ENCODE measurements at regions not wholly inside any gene's neighbourhood (a gene's known extent, or its start where the extent isn't known, plus 50 kb on each side); places are given as distances from the start of the nearest gene placed in this dataset.
A peak's percentile ranks its signal among the peaks of the same experiment; 100 is the strongest.
"Not testable (repeated sequence)": the region's sequence is repeated elsewhere in the genome, so short reads cannot be mapped to it uniquely, and the experiment has no call there.

DNA sequence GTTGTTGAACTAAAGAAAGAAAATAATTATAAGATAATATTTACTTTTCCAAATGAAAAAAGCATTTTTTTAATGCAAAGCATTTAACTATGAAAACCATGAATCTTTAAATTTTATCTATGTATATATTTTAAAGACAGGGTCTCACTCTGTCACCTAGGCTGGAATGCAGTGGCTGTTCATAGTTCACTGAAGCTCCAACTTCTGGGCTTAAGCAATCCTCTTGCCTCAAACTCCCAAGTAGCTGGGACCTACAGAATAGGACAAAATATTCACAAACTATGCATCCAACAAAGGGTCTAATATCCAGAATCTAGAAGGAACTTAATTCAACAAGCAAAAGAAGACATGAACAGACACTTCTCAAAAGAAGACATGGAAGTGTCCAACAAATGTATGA is 55.9 kb upstream of the ALB start:
- DNase-seq (ENCODE audit: low spot score), result no peak

DNA sequence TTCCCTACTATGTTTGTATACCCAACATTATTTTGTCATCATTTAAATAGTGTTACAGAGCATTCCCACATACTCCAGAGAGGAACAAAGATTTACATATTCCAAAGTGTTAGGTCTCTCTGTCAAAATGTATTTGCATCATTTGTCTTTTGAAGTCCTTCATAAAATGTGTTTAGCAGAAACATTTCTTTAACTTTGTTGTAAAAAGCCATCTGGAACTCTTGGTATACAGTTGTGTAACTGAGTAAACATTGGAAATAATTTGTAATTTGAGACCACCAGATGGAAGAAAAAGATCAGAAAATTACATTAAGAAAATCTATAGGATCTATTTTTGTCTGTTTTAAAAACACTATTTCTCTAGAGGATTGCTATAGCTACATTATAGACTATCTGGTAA is 56.6 kb upstream of the ALB start:
- DNase-seq (ENCODE audit: low spot score), result no peak

- no peak for DNase-seq (ENCODE audit: low spot score)
Measured at GRCh38 chr4:73345399-73345975, 58.6 kb upstream of the ALB start.

- DNase-seq (ENCODE audit: low spot score), result no peak
Measured at GRCh38 chr4:73344106-73344505, 60.0 kb upstream of the ALB start.

DNA sequence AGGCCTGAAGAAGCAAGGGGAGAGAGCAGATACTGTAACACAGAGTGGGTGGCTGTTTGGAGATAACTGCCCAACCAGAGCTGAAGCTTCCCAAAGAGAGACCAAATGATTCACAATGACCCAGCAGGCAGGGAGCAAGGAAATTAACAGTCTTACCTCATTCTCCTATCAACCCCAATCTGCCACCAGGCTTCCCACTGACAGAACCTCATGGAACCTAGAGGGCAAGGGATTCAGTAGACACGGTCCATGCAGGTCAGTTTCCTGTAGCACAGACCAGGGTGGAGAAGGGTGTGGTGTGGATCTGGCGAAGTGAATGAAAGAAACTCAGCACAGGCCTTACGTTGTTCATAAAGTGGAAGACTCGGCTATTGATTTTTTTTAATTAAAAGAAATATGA is 60.7 kb upstream of the ALB start:
- DNase-seq (ENCODE audit: low spot score), result no peak

DNA sequence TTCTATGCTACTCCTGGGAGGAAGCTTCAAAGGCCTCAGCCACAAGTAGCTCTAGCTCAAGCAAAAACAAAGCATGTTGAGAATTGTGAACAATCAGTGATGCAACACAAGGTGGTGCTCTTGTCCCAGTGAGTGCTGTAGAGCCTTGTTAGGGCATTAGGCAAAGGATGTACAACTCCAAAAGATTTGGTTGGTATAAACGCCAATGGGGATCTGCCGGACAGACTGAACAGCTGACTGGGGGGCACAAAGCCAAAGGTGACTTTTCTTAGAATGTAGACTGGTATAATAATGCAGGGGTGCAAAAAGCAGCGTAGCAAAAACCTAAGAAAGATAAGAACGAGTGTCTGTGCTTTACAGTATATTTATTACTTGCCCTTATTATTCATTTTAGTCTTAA is 62.6 kb upstream of the ALB start:
- DNase-seq (ENCODE audit: low spot score), result peak; percentile 59

- DNase-seq (ENCODE audit: low spot score), result no peak
Measured at GRCh38 chr4:73340917-73341316, 63.2 kb upstream of the ALB start.

- no peak for DNase-seq (ENCODE audit: low spot score)
Measured at GRCh38 chr4:73335679-73336078, 68.4 kb upstream of the ALB start.

GRCh38 chr4:73332012-73332411 is 72.1 kb upstream of the ALB start:
- DNase-seq (ENCODE audit: low spot score), result not testable (repeated sequence)

DNA sequence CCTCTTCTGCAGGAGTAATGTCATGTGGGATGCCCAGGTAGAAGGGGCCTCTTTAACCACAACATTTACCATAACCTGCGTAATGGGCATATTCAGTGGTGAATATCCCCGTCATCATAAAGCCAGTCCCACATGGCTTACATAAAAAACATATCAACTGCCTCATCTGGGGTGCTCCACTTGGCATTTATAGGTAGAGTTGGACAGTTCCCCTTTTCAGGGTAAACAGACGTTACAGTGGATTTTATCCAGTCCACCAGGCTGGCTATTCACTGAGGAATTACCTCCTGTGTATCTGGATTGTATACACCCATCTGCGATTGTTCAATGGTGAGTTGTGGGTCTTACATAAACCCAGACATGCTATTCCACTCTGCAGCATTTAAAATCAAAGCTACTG is 70.7 kb upstream of the ANKRD17 start:
- DNase-seq (ENCODE audit: low spot score), result no peak

DNA sequence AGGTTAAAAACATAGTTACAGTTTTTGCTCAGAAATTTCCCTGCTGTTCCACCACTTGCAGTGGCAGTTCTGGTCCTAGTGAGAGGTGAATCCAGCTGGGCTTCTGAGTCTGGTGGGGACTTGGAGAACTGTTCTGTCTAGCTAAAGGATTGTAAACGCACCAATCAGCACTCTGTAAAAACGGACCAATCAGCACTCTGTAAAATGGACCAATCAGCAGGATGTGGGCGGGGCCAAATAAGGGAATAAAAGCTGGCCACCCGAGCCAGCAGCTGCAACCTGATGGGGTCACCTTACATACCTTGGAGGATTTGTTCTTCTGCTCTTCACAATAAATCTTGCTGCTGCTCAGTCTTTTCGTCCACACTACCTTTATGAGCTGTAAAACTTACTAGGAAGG is 67.2 kb upstream of the ANKRD17 start:
- not testable (repeated sequence) for DNase-seq (ENCODE audit: low spot score)

DNA sequence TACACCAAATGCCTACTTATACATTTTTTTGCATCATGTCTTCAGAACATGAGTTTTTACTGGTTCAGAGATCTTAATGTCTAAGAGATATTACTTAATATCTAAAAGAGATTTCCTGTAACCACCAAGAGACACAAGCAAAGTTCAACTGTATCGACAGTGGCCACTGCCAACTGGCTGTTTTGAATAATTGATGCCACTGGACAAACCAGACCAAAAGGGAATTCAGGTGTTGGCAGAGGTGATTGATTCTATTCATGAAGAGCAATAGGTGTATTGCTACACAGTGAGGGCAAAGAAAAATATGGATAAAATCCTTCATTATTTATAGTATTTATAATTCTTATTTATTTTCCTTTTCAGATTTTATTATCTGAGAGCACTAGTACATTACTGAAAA is 58.5 kb upstream of the ANKRD17 start:
- DNase-seq (ENCODE audit: low spot score), result no peak

- peak; percentile 22 for DNase-seq (ENCODE audit: low spot score)
Measured at GRCh38 chr4:73315091-73315490, 56.5 kb upstream of the ANKRD17 start.

DNA sequence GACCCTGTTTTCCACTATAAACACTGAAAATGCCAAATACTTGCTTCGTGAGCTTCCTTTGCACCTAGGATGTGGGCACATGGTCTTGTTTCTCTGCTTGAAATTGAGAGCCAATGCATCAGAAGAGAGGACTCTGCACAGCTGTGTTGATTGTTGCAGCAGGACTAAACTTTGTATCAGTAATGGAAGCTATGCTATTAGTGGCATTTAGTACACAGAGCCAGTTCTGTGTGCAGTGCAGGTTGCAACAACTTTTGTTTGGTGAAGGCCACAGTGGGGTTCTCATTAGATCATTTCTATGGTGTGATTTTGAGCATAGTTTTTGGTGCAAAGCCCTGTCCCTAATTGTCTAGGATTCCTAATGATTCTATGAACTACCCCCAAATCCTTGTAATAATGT is 54.4 kb upstream of the ANKRD17 start:
- DNase-seq (ENCODE audit: low spot score), result no peak

DNA sequence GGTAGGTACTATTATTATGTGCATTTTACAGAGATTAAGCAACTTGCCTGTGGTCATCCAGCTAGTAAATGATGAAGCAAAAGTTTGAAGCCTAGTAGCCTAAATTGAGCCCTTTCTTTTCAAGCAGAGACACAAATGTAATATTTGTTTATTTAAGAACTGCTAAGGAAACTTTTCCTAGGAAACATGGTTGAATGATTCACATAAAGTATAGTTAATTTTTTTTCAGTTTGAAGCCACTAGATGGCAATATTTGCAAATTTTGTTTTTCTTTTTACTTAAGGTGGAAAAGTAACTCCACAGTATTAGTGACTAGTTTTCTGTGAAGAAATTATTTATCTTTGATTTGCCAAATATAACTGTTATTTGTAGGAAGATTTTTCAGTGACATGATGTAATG is 52.8 kb upstream of the ANKRD17 start:
- DNase-seq (ENCODE audit: low spot score), result peak; percentile 10

- no peak for DNase-seq (ENCODE audit: low spot score)
Measured at GRCh38 chr4:73309211-73309610, 50.6 kb upstream of the ANKRD17 start.
